ENCODE measurements at regions not wholly inside any gene's neighbourhood (a gene's known extent, or its start where the extent isn't known, plus 50 kb on each side); places are given as distances from the start of the nearest gene placed in this dataset.

DNA sequence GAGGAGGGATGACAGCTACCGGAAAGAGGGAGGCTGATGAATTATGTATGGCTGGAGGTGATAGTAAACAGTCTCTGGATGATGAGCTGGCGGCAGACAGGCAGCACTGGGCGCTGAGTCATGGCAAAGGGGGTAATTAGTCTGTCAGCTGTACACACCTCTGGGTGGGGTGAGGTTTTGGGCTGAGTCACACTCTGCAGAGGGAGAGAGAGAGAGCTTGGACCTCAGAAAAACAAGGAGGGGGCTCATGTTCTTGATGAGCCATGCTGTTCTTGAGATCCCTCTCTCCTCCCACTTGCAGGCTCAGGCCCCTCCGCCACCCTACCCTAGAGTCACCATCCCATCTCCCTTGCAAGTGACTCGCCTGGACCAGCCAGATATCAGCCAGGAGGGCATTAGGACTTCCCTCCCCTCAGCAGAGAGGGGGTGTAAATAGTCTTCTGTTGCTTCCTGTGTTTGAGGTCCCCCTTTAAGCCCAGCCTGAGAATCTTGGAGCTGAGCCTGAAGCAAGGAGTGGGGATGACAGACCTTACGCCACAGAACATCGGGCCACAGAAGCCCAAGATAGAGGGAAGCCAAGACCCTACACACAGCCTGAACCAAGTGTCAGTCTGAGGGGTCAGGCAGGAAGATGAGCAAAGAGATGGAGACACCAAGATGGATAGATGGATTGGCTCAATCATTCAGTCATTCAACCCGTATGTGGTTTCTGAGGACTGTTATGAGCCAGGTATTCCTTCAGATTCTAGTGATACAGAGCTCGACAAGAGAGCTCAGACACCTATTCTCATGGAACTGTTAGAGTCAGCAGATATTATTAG, 383.2 kb upstream of the CCL2 start:
- H4K20me1 ChIP-seq (ENCODE audit: insufficient read depth, low read length): no peaks in the 10 kb centered on the region
- no peak for DNase-seq
- H2AFZ ChIP-seq (ENCODE audit: low read length): no peak overlapping the region
- no peaks in the 10 kb centered on the region for H3K9me3 ChIP-seq (replicated peaks; ENCODE audit: insufficient read depth, low read length)
- H3K4me1 ChIP-seq (ENCODE audit: low read length): no peaks in the 10 kb centered on the region
- H3K27ac ChIP-seq (ENCODE audit: low read length): no peak overlapping the region
- H3K79me2 ChIP-seq (ENCODE audit: low read length): no peaks in the 10 kb centered on the region
- H3F3A ChIP-seq (ENCODE audit: insufficient read depth, low read length): no peaks in the 10 kb centered on the region
- H3K4me3 ChIP-seq (ENCODE audit: low read length): no peak overlapping the region
- no peak overlapping the region for H3K4me2 ChIP-seq (ENCODE audit: low read depth, low read length)
- H3K9ac ChIP-seq (ENCODE audit: low read length): no peak overlapping the region
- H3K27me3 ChIP-seq (replicated peaks; ENCODE audit: insufficient read depth, low read length): no peaks in the 10 kb centered on the region
- H3K9me2 ChIP-seq (replicated peaks; ENCODE audit: insufficient read depth, low read length): no peaks in the 10 kb centered on the region
- H3K36me3 ChIP-seq (replicated peaks; ENCODE audit: insufficient read depth, low read length): no peaks in the 10 kb centered on the region
- TF ChIP-seq EZH2phosphoT487 (IDR thresholded peaks at IDR 0.05; ENCODE audit: low read length) (no peak), EZH2 (optimal IDR thresholded peaks at IDR 0.05; ENCODE audit: low read depth, low read length) (no peak)
- TF ChIP-seq, protein P1, sequence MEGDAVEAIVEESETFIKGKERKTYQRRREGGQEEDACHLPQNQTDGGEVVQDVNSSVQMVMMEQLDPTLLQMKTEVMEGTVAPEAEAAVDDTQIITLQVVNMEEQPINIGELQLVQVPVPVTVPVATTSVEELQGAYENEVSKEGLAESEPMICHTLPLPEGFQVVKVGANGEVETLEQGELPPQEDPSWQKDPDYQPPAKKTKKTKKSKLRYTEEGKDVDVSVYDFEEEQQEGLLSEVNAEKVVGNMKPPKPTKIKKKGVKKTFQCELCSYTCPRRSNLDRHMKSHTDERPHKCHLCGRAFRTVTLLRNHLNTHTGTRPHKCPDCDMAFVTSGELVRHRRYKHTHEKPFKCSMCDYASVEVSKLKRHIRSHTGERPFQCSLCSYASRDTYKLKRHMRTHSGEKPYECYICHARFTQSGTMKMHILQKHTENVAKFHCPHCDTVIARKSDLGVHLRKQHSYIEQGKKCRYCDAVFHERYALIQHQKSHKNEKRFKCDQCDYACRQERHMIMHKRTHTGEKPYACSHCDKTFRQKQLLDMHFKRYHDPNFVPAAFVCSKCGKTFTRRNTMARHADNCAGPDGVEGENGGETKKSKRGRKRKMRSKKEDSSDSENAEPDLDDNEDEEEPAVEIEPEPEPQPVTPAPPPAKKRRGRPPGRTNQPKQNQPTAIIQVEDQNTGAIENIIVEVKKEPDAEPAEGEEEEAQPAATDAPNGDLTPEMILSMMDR (IDR thresholded peaks at IDR 0.05; ENCODE audit: low read length): no peak

DNA sequence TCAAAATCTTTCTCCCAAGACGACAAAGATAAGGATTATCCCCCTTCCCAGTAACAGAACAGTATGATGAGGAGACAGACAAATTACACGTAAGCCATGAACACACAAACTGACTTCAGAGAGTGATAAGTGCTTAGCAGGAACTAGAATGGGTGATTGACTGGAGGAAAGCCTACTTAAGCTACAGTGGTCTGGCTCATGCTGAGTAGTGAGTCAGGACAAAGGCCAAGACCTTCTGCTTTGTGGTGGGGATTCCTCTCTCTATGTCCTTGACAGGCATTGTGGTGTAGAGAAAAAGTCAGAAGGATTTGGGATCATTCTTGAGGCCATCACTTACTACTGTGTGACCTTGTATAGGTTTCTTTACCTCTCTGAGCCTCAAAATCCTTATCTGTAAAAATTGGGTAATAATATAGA, 381.9 kb upstream of the CCL2 start:
- TF ChIP-seq, protein P1 (IDR thresholded peaks at IDR 0.05; ENCODE audit: low read length): no peak
- TF ChIP-seq EZH2phosphoT487 (IDR thresholded peaks at IDR 0.05; ENCODE audit: low read length) (no peak), EZH2 (optimal IDR thresholded peaks at IDR 0.05; ENCODE audit: low read depth, low read length) (no peak)
- Histone ChIP-seq H3K27me3 (replicated peaks; ENCODE audit: insufficient read depth, low read length) (no peaks in the 10 kb centered on the region), H3K79me2 (ENCODE audit: low read length) (no peaks in the 10 kb centered on the region), H3F3A (ENCODE audit: insufficient read depth, low read length) (no peaks in the 10 kb centered on the region), H2AFZ (ENCODE audit: low read length) (no peak overlapping the region), H3K4me2 (ENCODE audit: low read depth, low read length) (no peak overlapping the region), H3K9me3 (replicated peaks; ENCODE audit: insufficient read depth, low read length) (no peaks in the 10 kb centered on the region), H3K9ac (ENCODE audit: low read length) (no peak overlapping the region), H4K20me1 (ENCODE audit: insufficient read depth, low read length) (no peaks in the 10 kb centered on the region), H3K36me3 (replicated peaks; ENCODE audit: insufficient read depth, low read length) (no peaks in the 10 kb centered on the region), H3K4me1 (ENCODE audit: low read length) (no peaks in the 10 kb centered on the region), H3K27ac (ENCODE audit: low read length) (no peak overlapping the region), H3K4me3 (ENCODE audit: low read length) (no peak overlapping the region), H3K9me2 (replicated peaks; ENCODE audit: insufficient read depth, low read length) (no peaks in the 10 kb centered on the region)
- DNase-seq: no peak

DNA sequence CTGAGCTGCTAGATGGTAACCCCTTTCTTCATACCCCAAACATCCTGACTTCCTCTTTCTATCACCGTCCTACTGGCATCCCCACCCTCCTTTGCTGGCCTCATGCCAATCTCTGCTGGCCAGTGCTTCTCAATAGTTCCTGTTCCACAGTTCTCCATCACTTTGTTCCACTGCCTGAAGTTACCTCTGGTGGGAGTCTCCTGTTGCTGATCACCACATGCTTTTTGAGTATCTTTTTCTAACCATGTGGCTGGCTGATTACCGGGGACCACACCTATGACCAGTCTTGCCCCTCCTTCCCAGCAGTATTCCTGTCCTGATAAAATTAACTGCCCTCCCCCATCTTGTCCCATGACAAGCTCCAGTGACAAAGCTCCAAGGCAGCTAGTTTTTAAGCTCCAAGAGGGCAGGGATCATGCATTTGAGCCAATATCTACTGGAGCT, 380.4 kb upstream of the CCL2 start:
- no peaks in the 10 kb centered on the region for H3K4me1 ChIP-seq (ENCODE audit: low read length)
- no peaks in the 10 kb centered on the region for H3K9me2 ChIP-seq (replicated peaks; ENCODE audit: insufficient read depth, low read length)
- no peaks in the 10 kb centered on the region for H3K27me3 ChIP-seq (replicated peaks; ENCODE audit: insufficient read depth, low read length)
- H3F3A ChIP-seq (ENCODE audit: insufficient read depth, low read length): no peaks in the 10 kb centered on the region
- no peak for DNase-seq
- no peak for TF ChIP-seq EZH2 (optimal IDR thresholded peaks at IDR 0.05; ENCODE audit: low read depth, low read length)
- TF ChIP-seq, protein P1 (IDR thresholded peaks at IDR 0.05; ENCODE audit: low read length): no peak
- no peak for TF ChIP-seq EZH2phosphoT487 (IDR thresholded peaks at IDR 0.05; ENCODE audit: low read length)
- H3K9ac ChIP-seq (ENCODE audit: low read length): no peak overlapping the region
- no peak overlapping the region for H3K4me3 ChIP-seq (ENCODE audit: low read length)
- no peaks in the 10 kb centered on the region for H3K36me3 ChIP-seq (replicated peaks; ENCODE audit: insufficient read depth, low read length)
- H2AFZ ChIP-seq (ENCODE audit: low read length): no peak overlapping the region
- no peaks in the 10 kb centered on the region for H3K79me2 ChIP-seq (ENCODE audit: low read length)
- no peak overlapping the region for H3K4me2 ChIP-seq (ENCODE audit: low read depth, low read length)
- no peaks in the 10 kb centered on the region for H3K9me3 ChIP-seq (replicated peaks; ENCODE audit: insufficient read depth, low read length)
- H3K27ac ChIP-seq (ENCODE audit: low read length): no peak overlapping the region
- no peaks in the 10 kb centered on the region for H4K20me1 ChIP-seq (ENCODE audit: insufficient read depth, low read length)

All from MM.1S (cell line).